Right atrium auricular region (tissue), 2 donors: ENCODE measurements at regions not wholly inside any gene's neighbourhood (a gene's known extent, or its start where the extent isn't known, plus 50 kb on each side); places are given as distances from the start of the nearest gene placed in this dataset.

Experiments
- DNase-seq: peaks from one replicate; pipeline ENCODE4 v3.0.0-alpha.2; 2019; ENCODE audit warnings: low spot score
- H3K27ac ChIP-seq, 2 donors: fragments of 200-600 bp; sonication (generic); 1 replicate in 1 of 2; 2 replicates in 1 of 2; pipeline ENCODE4 v1.5.1; 2016 to 2019
- H3K27me3 ChIP-seq, 2 donors: fragments of 200-600 bp; sonication (generic); one replicate each; pipeline versions ENCODE4 v1.5.1 to v1.6.0; 2017 to 2019
- H3K36me3 ChIP-seq: fragments of 200-600 bp; sonication (generic); one replicate; pipeline ENCODE4 v1.5.1; 2016
- H3K4me1 ChIP-seq, 2 donors: fragments of 200-600 bp; sonication (generic); one replicate each; pipeline versions ENCODE4 v1.5.1 to v1.6.0; 2017 to 2019
- H3K4me3 ChIP-seq, 2 donors: fragments of 200-600 bp; sonication (generic); 1 replicate in 1 of 2; 2 replicates in 1 of 2; pipeline ENCODE4 v1.5.1; 2017 to 2019; ENCODE audit warnings: mild to moderate bottlenecking in 1 of 2, moderate library complexity in 1 of 2
- H3K9me3 ChIP-seq, 2 donors: fragments of 200-600 bp; sonication (generic); one replicate each; pipeline ENCODE4 v1.5.1; 2019
- CTCF ChIP-seq, 2 donors: fragments of 200-600 bp; sonication (generic); IDR thresholded peaks; one replicate each; pipeline ENCODE4 v1.5.1; 2019; ENCODE audit warnings: antibody characterized with exemption in 2 of 2

GRCh38 chr2:15034246-15034645 lies 401.7 kb downstream of the LRATD1 start:
- Histone ChIP-seq H3K36me3 (no peaks in the 10 kb centered on the region), H3K4me3 (no peak overlapping the region), H3K4me1 (no peaks in the 10 kb centered on the region), H3K9me3 (no peaks in the 10 kb centered on the region), H3K27me3 (no peaks in the 10 kb centered on the region), H3K27ac (no peak overlapping the region)
- DNase-seq, result no peak
- no peak for TF ChIP-seq CTCF (IDR thresholded peaks at IDR 0.05)

- H3K27ac ChIP-seq, result no peak overlapping the region
- DNase-seq, result no peak
- no peak for TF ChIP-seq CTCF (IDR thresholded peaks at IDR 0.05)
- no peaks in the 10 kb centered on the region for H3K4me1 ChIP-seq
- H3K9me3 ChIP-seq, result no peaks in the 10 kb centered on the region
- no peaks in the 10 kb centered on the region for H3K36me3 ChIP-seq
- no peak overlapping the region for H3K4me3 ChIP-seq
- H3K27me3 ChIP-seq, result no peaks in the 10 kb centered on the region
These were observed 402.3 kb downstream of the LRATD1 start for GRCh38 chr2:15034860-15035259.

- H3K9me3 ChIP-seq, result no peaks in the 10 kb centered on the region
- no peaks in the 10 kb centered on the region for H3K27me3 ChIP-seq
- H3K36me3 ChIP-seq, result no peaks in the 10 kb centered on the region
- H3K27ac ChIP-seq, result no peak overlapping the region
- TF ChIP-seq CTCF (IDR thresholded peaks at IDR 0.05), result no peak
- DNase-seq, result no peak
- no peak overlapping the region for H3K4me3 ChIP-seq
- no peaks in the 10 kb centered on the region for H3K4me1 ChIP-seq
These were observed 406.1 kb downstream of the LRATD1 start for GRCh38 chr2:15038366-15039364.

- no peak for DNase-seq
- no peaks in the 10 kb centered on the region for H3K27me3 ChIP-seq
- no peak overlapping the region for H3K4me3 ChIP-seq
- no peaks in the 10 kb centered on the region for H3K9me3 ChIP-seq
- no peaks in the 10 kb centered on the region for H3K4me1 ChIP-seq
- H3K27ac ChIP-seq, result no peak overlapping the region
- TF ChIP-seq CTCF (IDR thresholded peaks at IDR 0.05), result no peak
- H3K36me3 ChIP-seq, result no peaks in the 10 kb centered on the region
These were observed 408.0 kb downstream of the LRATD1 start for GRCh38 chr2:15040429-15041084.

GRCh38 chr2:15041429-15041837 lies 408.9 kb downstream of the LRATD1 start:
- no peaks in the 10 kb centered on the region for H3K4me1 ChIP-seq
- H3K9me3 ChIP-seq, result no peaks in the 10 kb centered on the region
- no peak for TF ChIP-seq CTCF (IDR thresholded peaks at IDR 0.05)
- H3K27ac ChIP-seq, result no peak overlapping the region
- H3K27me3 ChIP-seq, result no peaks in the 10 kb centered on the region
- no peaks in the 10 kb centered on the region for H3K36me3 ChIP-seq
- H3K4me3 ChIP-seq, result no peak overlapping the region
- DNase-seq, result no peak
